ENCODE measurements at regions not wholly inside any gene's neighbourhood (a gene's known extent, or its start where the extent isn't known, plus 50 kb on each side); places are given as distances from the start of the nearest gene placed in this dataset.

- Histone ChIP-seq H3K4me1 (ENCODE audit: insufficient read depth, low read length) (no peaks in the 10 kb centered on the region), H3K9me2 (replicated peaks; ENCODE audit: low read length) (no peaks in the 10 kb centered on the region), H3K79me2 (ENCODE audit: low read length) (no peaks in the 10 kb centered on the region), H3K27ac (ENCODE audit: low read length) (no peak overlapping the region), H3K36me3 (ENCODE audit: low read depth, low read length) (no peaks in the 10 kb centered on the region), H2AFZ (ENCODE audit: low read length) (no peak overlapping the region), H3K9me3 (ENCODE audit: low read length) (no peaks in the 10 kb centered on the region), H3K9ac (ENCODE audit: low read length) (no peak overlapping the region), H3K4me3 (ENCODE audit: low read length) (no peak overlapping the region), H3F3A (ENCODE audit: low read length, unreplicated experiment) (no peaks in the 10 kb centered on the region), H3K27me3 (ENCODE audit: low read length) (peaks cover 39% of the 10 kb centered on the region), H3K4me2 (ENCODE audit: low read length) (no peak overlapping the region), H4K20me1 (ENCODE audit: low read length) (no peaks in the 10 kb centered on the region)
- ChIA-PET POLR2A (ENCODE audit: unreplicated experiment) (no interaction called here), CTCF (no interaction called here)
- DNase-seq (no peak), ATAC-seq (no peak)
- intact Hi-C loops (cut with micrococcal nuclease) = no loop called here
- TF ChIP-seq CTCF (conservative IDR thresholded peaks at IDR 0.05; ENCODE audit: low read depth, low read length) (no peak), EZH2 (IDR thresholded peaks at IDR 0.05; ENCODE audit: low read length, unreplicated experiment) (no peak), EZH2phosphoT487 (IDR thresholded peaks at IDR 0.05; ENCODE audit: borderline replicate concordance, low read length) (no peak)
- BruUV-seq (replicated peaks) = no TSS peak
Observed at GRCh38 chr2:33835911-33836310, 236.8 kb upstream of the FAM98A start.

GRCh38 chr2:33822964-33823363 lies 223.9 kb upstream of the FAM98A start:
- intact Hi-C loops (cut with micrococcal nuclease) = no loop called here
- H3F3A ChIP-seq (ENCODE audit: low read length, unreplicated experiment) = no peaks in the 10 kb centered on the region
- H3K4me1 ChIP-seq (ENCODE audit: insufficient read depth, low read length) = no peaks in the 10 kb centered on the region
- no peak overlapping the region for H3K9ac ChIP-seq (ENCODE audit: low read length)
- ChIA-PET POLR2A (ENCODE audit: unreplicated experiment) (no interaction called here), CTCF (no interaction called here)
- H3K27me3 ChIP-seq (ENCODE audit: low read length) = 0 out of 2 replicates have a peak, but pooled peaks cover 6% of the 10 kb centered on the region
- H3K79me2 ChIP-seq (ENCODE audit: low read length) = no peaks in the 10 kb centered on the region
- TF ChIP-seq EZH2 (IDR thresholded peaks at IDR 0.05; ENCODE audit: low read length, unreplicated experiment) (no peak), EZH2phosphoT487 (IDR thresholded peaks at IDR 0.05; ENCODE audit: borderline replicate concordance, low read length) (no peak), CTCF (conservative IDR thresholded peaks at IDR 0.05; ENCODE audit: low read depth, low read length) (no peak)
- no peaks in the 10 kb centered on the region for H4K20me1 ChIP-seq (ENCODE audit: low read length)
- BruUV-seq (replicated peaks) = no TSS peak
- no peaks in the 10 kb centered on the region for H3K9me2 ChIP-seq (replicated peaks; ENCODE audit: low read length)
- H3K4me2 ChIP-seq (ENCODE audit: low read length) = no peak overlapping the region
- DNase-seq (no peak), ATAC-seq (no peak)
- H3K4me3 ChIP-seq (ENCODE audit: low read length) = no peak overlapping the region
- H3K27ac ChIP-seq (ENCODE audit: low read length) = no peak overlapping the region
- H3K36me3 ChIP-seq (ENCODE audit: low read depth, low read length) = no peaks in the 10 kb centered on the region
- H3K9me3 ChIP-seq (ENCODE audit: low read length) = no peaks in the 10 kb centered on the region
- H2AFZ ChIP-seq (ENCODE audit: low read length) = no peak overlapping the region

GRCh38 chr2:33812707-33813106 lies 213.6 kb upstream of the FAM98A start:
- no peak for ATAC-seq
- Histone ChIP-seq H3K79me2 (ENCODE audit: low read length) (no peaks in the 10 kb centered on the region), H3K9me2 (replicated peaks; ENCODE audit: low read length) (no peaks in the 10 kb centered on the region), H3K27ac (ENCODE audit: low read length) (no peak overlapping the region), H3K4me3 (ENCODE audit: low read length) (no peak overlapping the region), H3K27me3 (ENCODE audit: low read length) (no peaks in the 10 kb centered on the region; the same call in 1 of the 2 replicates), H4K20me1 (ENCODE audit: low read length) (no peaks in the 10 kb centered on the region), H3K4me1 (ENCODE audit: insufficient read depth, low read length) (no peaks in the 10 kb centered on the region), H3K9me3 (ENCODE audit: low read length) (no peaks in the 10 kb centered on the region), H3K9ac (ENCODE audit: low read length) (no peak overlapping the region), H3K36me3 (ENCODE audit: low read depth, low read length) (no peaks in the 10 kb centered on the region), H2AFZ (ENCODE audit: low read length) (no peak overlapping the region), H3K4me2 (ENCODE audit: low read length) (no peak overlapping the region), H3F3A (ENCODE audit: low read length, unreplicated experiment) (no peaks in the 10 kb centered on the region)
- intact Hi-C loops (cut with micrococcal nuclease) = no loop called here
- BruUV-seq (replicated peaks) = no TSS peak
- POLR2A ChIA-PET (ENCODE audit: unreplicated experiment) = no interaction called here
- CTCF ChIA-PET = no interaction called here
- DNase-seq = no peak
- TF ChIP-seq EZH2phosphoT487 (IDR thresholded peaks at IDR 0.05; ENCODE audit: borderline replicate concordance, low read length) = no peak
- TF ChIP-seq CTCF (conservative IDR thresholded peaks at IDR 0.05; ENCODE audit: low read depth, low read length) = no peak
- no peak for TF ChIP-seq EZH2 (IDR thresholded peaks at IDR 0.05; ENCODE audit: low read length, unreplicated experiment)
